Natural killer cell (primary cell): ENCODE measurements at regions not wholly inside any gene's neighbourhood (a gene's known extent, or its start where the extent isn't known, plus 50 kb on each side); places are given as distances from the start of the nearest gene placed in this dataset.

ENCODE experiments used
- ATAC-seq, 3 donors: fragments of 150-1000 bp in 2 of 3; fragments of 200-7000 bp in 1 of 3; cut with Tn5 transposase; 1 replicate in 1 of 3; 2 replicates in 2 of 3; pipeline ENCODE4 v1.10.0; 2021; ENCODE audit warnings: mild to moderate bottlenecking in 2 of 3, moderate library complexity in 2 of 3
- DNase-seq, 2 donors: peaks; one replicate each; pipeline versions ENCODE4 v3.0.0 to v3.0.0-alpha.2; 2013 to 2021; ENCODE audit warnings: mixed read lengths in 1 of 2
- H3K27ac ChIP-seq: one replicate; pipeline ENCODE4 v1.5.1; 2013; ENCODE audit warnings: mild to moderate bottlenecking, low read length
- H3K27me3 ChIP-seq: one replicate; pipeline ENCODE4 v1.6.1; 2013; ENCODE audit warnings: low read length; ENCODE audit not compliant: control insufficient read depth, insufficient read depth
- H3K36me3 ChIP-seq: one replicate; pipeline ENCODE4 v1.6.1; 2013; ENCODE audit warnings: low read length; ENCODE audit not compliant: control insufficient read depth, insufficient read depth
- H3K4me1 ChIP-seq: one replicate; pipeline ENCODE4 v1.6.1; 2013; ENCODE audit warnings: low read length; ENCODE audit not compliant: control insufficient read depth, insufficient read depth
- H3K4me3 ChIP-seq: one replicate; pipeline ENCODE4 v1.5.1; 2013; ENCODE audit warnings: low read length
- H3K9me3 ChIP-seq: one replicate; pipeline ENCODE4 v1.6.1; 2013; ENCODE audit warnings: low read length; ENCODE audit not compliant: control insufficient read depth, insufficient read depth
- H3K27ac Mint-ChIP-seq, 2 donors: one replicate each; pipeline ENCODE4 v1.8.0; 2022; ENCODE audit warnings: mild to moderate bottlenecking in 2 of 2, mixed read lengths in 2 of 2, moderate library complexity in 1 of 2
- H3K27me3 Mint-ChIP-seq, 2 donors: one replicate each; pipeline ENCODE4 v1.8.0; 2022; ENCODE audit warnings: low read depth in 2 of 2, mixed read lengths in 2 of 2
- H3K36me3 Mint-ChIP-seq: one replicate; pipeline ENCODE4 v1.8.0; 2022; ENCODE audit warnings: mixed read lengths
- H3K4me1 Mint-ChIP-seq, 2 donors: one replicate each; pipeline ENCODE4 v1.8.0; 2022; ENCODE audit warnings: mixed read lengths in 2 of 2
- H3K4me3 Mint-ChIP-seq: one replicate; pipeline ENCODE4 v1.8.0; 2022; ENCODE audit warnings: mild to moderate bottlenecking, moderate library complexity, mixed read lengths
- H3K9me3 Mint-ChIP-seq, 2 donors: one replicate each; pipeline ENCODE4 v1.8.0; 2022; ENCODE audit warnings: mixed read lengths in 2 of 2
- WGBS: methylation state at CpG from one replicate; pipeline ENCODE4 v1.1.7; 2013; ENCODE audit warnings: missing lambda C conversion rate; ENCODE audit not compliant: insufficient coverage; 5-methylcytosine and 5-hydroxymethylcytosine counted together
- intact Hi-C: fragments of 100-400 bp; cut with micrococcal nuclease; formaldehyde crosslinking; loops from one replicate; pipeline ENCODE4 v1.14.2; 2022
- TF ChIP-seq, protein P1 (sequence below): fragments of 200-600 bp; IDR thresholded peaks from one replicate; pipeline ENCODE4 v1.8.0; 2022; ENCODE audit warnings: antibody characterized with exemption

DNA sequence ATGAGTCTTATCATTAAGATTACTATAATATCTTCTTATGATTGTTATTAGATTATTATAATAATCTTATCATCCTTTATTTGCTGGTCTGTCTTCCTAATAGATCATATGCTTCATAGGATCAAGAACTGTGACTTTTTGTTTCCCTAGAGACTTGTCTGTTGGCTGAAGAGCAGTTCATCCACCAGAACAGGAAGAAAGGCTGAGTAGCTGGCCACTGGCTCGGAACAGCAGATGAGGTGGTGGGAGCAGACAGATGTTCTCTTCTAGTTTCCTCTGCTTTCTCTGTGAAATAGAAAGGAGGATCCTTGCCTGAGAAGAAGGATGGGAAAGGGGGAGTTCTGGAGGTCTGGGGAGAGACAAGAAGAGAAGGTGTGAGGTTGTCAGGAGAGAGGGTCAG, 120.0 kb downstream of the CCNA1 start:
- DNase-seq: no peak
- Histone ChIP-seq H3K27me3 (no peaks in the 10 kb centered on the region), H3K27ac (no peak overlapping the region), H3K4me1 (no peaks in the 10 kb centered on the region), H3K36me3 (no peaks in the 10 kb centered on the region), H3K9me3 (no peaks in the 10 kb centered on the region), H3K4me3 (no peak overlapping the region)
- intact Hi-C loops: no loop called here
- H3K27me3 Mint-ChIP-seq: no peaks in the 10 kb centered on the region
- ATAC-seq: no peak
- H3K27ac Mint-ChIP-seq: no peak overlapping the region
- TF ChIP-seq, protein P1, sequence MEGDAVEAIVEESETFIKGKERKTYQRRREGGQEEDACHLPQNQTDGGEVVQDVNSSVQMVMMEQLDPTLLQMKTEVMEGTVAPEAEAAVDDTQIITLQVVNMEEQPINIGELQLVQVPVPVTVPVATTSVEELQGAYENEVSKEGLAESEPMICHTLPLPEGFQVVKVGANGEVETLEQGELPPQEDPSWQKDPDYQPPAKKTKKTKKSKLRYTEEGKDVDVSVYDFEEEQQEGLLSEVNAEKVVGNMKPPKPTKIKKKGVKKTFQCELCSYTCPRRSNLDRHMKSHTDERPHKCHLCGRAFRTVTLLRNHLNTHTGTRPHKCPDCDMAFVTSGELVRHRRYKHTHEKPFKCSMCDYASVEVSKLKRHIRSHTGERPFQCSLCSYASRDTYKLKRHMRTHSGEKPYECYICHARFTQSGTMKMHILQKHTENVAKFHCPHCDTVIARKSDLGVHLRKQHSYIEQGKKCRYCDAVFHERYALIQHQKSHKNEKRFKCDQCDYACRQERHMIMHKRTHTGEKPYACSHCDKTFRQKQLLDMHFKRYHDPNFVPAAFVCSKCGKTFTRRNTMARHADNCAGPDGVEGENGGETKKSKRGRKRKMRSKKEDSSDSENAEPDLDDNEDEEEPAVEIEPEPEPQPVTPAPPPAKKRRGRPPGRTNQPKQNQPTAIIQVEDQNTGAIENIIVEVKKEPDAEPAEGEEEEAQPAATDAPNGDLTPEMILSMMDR: no peak
- peaks cover 0 to 7% of the 10 kb centered on the region in 2 donors for H3K9me3 Mint-ChIP-seq
- no peaks in the 10 kb centered on the region for H3K4me1 Mint-ChIP-seq
- no peak overlapping the region for H3K4me3 Mint-ChIP-seq
- 71% methylated on average over 1 of the region's 1 CpG for WGBS
- no peaks in the 10 kb centered on the region for H3K36me3 Mint-ChIP-seq

DNA sequence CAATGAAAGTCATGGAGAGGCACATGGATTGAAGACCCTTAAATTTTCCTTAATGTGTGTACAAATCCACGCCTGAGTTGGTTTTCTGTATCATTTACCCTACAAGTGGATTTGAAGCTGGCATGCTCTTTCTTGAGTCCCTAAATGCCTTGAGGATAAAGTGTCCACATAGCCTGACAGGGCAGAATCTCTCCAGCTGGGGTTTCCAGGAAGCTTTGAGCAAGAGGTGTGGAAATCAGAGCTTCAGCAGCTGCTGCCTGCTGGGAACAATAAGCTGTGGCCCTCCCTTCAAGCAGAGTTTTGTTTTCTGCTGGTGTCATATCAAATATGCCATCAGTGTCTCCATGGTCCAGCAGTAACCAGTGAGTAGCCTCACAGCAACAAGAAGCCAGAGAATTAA, 120.3 kb upstream of the SERTM1 start:
- Mint-ChIP-seq H3K9me3 (peaks cover 0 to 7% of the 10 kb centered on the region in 2 donors), H3K4me3 (no peak overlapping the region), H3K27ac (no peak overlapping the region), H3K36me3 (no peaks in the 10 kb centered on the region), H3K4me1 (no peaks in the 10 kb centered on the region), H3K27me3 (no peaks in the 10 kb centered on the region)
- Histone ChIP-seq H3K4me1 (no peaks in the 10 kb centered on the region), H3K4me3 (no peak overlapping the region), H3K36me3 (no peaks in the 10 kb centered on the region), H3K9me3 (no peaks in the 10 kb centered on the region), H3K27ac (no peak overlapping the region), H3K27me3 (no peaks in the 10 kb centered on the region)
- ATAC-seq: no peak
- TF ChIP-seq, protein P1: no peak
- no peak for DNase-seq
- WGBS: 67% methylated on average over 1 of the region's 1 CpG
- intact Hi-C loops: no loop called here

DNA sequence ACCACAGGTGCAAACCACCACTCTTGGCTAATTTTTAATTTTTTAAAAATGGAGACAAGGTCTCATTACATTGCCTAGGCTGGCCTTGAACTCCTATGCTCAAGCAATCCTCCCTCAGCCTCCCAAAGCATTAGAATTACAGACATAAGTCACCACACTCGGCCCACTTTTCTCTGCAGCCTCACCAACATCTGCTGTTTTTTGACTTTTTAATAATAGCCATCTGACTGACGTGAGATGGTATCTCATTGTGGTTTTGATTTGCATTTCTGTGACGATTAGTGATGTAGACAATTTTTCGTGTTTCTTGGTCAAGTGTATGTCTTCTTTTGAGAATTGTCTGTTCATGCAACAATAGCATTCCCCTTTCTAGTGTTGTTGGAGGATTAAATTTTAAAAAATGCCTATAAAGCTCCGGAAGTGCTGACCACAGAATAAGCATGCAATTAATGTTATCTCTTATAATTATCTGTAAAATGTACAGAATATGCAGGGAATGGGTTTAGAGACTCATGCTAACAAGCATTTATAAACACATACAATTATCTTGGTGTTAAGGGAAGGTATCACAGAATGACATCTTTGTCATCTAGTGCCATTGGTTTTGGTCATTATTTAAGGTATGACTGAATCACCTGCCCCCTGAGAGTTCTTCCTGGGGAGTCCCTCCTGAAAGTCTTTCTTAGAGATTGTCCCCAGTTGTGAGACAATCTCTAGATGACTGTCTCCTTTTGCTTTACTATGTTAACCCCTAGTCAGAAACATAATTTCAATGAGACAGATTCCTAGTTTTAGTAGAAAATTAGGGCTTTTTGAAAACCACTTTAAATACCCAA, 118.5 kb upstream of the SERTM1 start:
- no peaks in the 10 kb centered on the region for H3K27me3 ChIP-seq
- H3K27ac Mint-ChIP-seq: no peak overlapping the region
- 42% methylated on average over 3 of the region's 5 CpGs for WGBS
- no peak overlapping the region for H3K4me3 Mint-ChIP-seq
- TF ChIP-seq, protein P1: no peak
- H3K4me3 ChIP-seq: no peak overlapping the region
- no peaks in the 10 kb centered on the region for H3K4me1 ChIP-seq
- DNase-seq (no peak), ATAC-seq (no peak)
- H3K4me1 Mint-ChIP-seq: no peaks in the 10 kb centered on the region
- no peaks in the 10 kb centered on the region for H3K36me3 ChIP-seq
- no peaks in the 10 kb centered on the region for H3K9me3 ChIP-seq
- no peaks in the 10 kb centered on the region for H3K27me3 Mint-ChIP-seq
- H3K27ac ChIP-seq: no peak overlapping the region
- no peaks in the 10 kb centered on the region for H3K36me3 Mint-ChIP-seq
- peaks cover 0 to 7% of the 10 kb centered on the region in 2 donors for H3K9me3 Mint-ChIP-seq
- intact Hi-C loops: no loop called here

DNA sequence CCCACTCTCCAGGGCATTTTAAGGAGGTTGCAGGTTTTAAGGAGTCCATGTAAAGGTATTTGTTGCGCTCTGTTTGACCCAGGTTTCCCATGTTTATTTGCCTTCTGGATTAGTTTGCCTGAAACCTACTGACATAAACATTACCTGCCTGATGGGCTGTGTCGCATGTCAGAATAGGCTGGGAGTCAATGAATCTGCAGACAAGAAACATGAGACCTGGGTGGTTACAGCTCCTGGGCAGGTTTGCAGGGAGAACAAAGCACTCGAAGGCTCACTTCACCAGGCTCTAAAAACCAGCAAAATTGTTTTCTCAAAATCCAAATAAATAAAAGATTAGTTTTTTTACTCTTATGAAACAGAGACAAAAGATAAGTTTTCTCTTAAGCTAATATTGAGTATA, 114.4 kb upstream of the SERTM1 start:
- H3K4me1 ChIP-seq: no peaks in the 10 kb centered on the region
- DNase-seq (no peak), ATAC-seq (no peak)
- H3K4me3 Mint-ChIP-seq: no peak overlapping the region
- peaks cover 3 to 5% of the 10 kb centered on the region in 2 donors for H3K9me3 Mint-ChIP-seq
- H3K27ac ChIP-seq: no peak overlapping the region
- H3K36me3 ChIP-seq: no peaks in the 10 kb centered on the region
- no peaks in the 10 kb centered on the region for H3K4me1 Mint-ChIP-seq
- H3K27ac Mint-ChIP-seq: no peak overlapping the region
- no peaks in the 10 kb centered on the region for H3K27me3 ChIP-seq
- WGBS: 89% methylated on average over 3 of the region's 3 CpGs
- H3K9me3 ChIP-seq: no peaks in the 10 kb centered on the region
- intact Hi-C loops: no loop called here
- H3K36me3 Mint-ChIP-seq: no peaks in the 10 kb centered on the region
- H3K4me3 ChIP-seq: no peak overlapping the region
- TF ChIP-seq, protein P1: no peak
- H3K27me3 Mint-ChIP-seq: no peaks in the 10 kb centered on the region
